IPS-NIHi11 (cell line): ENCODE measurements at regions not wholly inside any gene's neighbourhood (a gene's known extent, or its start where the extent isn't known, plus 50 kb on each side); places are given as distances from the start of the nearest gene placed in this dataset.
"Not testable (repeated sequence)": the region's sequence is repeated elsewhere in the genome, so short reads cannot be mapped to it uniquely, and the experiment has no call there.

Experiments used
- DNase-seq: peaks from one replicate; pipeline ENCODE4 v3.0.0; 2012; ENCODE audit warnings: mixed read lengths, low spot score

DNA sequence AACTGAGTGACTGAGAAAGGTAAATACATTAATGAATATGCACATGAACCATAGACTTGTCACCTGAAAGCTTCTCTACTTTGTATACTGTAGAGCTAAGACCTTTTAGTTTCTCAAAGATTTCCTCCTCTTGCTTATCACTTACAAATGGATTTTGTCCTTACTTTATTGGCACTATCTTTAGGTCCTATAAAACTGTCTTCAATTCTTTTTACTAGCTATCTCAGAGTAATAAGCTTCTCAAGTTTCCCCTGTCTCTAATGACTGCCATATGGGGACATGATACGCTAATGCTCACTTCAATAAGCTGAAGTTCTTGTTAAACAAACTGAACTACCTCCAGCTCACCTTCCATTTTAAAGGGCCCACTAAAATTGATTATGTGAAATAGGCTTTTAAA is 468.2 kb upstream of the CCDC196 start:
- DNase-seq = no peak

DNA sequence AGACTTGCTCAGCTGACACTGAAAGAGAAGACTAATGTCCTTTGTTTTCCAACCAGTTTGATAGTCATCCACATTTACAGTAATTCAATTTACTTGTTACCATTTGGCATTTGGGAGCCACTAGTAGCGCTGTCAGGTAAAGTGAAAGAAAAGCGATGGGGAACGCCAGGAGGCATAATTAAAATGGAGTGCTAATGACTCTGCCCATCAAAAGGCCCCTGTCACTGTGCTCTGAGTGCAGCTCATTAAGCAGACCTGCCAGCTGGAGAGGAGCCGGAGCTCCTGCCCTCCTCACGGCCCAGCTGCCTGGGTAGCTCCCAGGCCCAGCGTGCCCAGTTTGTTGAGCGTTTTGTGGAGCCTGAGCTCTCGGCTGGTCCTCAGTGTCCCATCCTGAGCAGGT is 463.6 kb upstream of the CCDC196 start:
- no peak for DNase-seq

DNA sequence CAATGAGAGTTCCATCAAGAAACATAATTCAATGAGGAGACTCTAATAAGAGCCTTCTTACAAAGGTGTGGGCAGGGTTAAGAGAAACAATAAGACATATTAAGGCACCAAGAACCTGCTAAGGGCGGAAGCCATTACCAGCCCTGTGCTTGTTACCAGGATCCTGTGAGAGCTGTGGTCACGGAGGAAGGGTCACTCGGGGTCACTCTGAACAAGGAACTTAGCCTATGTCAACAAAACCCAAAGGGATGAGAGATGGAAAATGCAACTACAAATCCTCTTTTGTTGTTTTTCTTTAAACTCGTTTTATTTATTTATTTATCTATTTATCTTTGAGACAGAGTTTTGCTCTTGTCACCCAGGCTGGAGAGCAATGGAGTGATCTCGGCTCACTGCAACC is 460.4 kb upstream of the CCDC196 start:
- DNase-seq = no peak

DNA sequence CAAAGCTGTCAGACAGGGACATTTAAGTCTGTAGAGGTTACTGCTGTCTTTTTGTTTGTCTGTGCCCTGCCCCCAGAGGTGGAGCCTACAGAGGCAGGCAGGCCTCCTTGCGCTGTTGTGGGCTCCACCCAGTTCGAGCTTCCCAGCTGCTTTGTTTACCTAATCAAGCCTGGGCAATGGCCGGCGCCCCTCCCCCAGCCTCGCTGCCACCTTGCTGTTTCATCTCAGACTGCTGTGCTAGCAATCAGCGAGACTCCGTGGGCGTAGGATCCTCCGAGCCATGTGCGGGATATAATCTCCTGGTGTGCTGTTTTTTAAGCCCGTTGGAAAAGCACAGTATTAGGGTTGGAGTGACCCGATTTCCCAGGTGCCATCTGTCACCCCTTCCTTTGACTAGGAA is 454.2 kb upstream of the CCDC196 start:
- not testable (repeated sequence) for DNase-seq

DNA sequence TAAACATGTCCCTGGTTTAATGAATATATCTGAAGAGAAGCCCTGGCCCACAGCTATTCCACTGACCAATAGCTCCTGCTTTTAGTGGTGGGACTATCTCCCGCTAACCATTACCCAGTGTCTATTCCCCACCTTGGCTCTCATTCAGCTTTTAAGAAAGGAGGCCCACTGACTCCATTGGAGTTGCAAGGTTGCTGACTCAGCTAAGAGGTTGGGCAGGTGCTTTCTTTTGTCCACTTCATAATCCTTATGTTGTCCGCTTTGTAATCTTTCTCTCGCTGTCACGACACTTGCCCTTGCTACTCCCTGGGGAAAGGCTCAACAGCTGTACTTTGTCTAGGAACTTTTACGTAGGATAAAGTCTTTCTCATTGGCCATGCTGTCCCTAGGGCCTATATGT is 453.4 kb upstream of the CCDC196 start:
- DNase-seq = no peak

DNA sequence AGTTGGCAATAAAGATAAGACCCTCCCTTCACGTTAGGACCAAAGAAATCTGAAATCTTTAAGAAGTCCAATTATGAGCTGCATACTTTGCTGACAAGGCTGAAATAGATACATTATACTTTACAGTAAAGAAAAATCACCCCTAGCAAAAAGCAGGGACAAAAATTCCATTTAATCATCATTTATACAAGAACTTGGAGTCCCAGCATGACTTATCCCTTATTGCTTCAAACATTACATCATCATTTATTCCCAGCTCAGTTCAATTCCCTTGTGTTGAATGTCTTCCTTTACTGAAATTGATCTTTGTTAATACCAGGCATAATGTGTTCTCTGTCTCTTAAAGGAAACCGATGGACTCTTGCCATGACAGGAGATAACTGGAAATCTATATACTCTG is 449.6 kb upstream of the CCDC196 start:
- no peak for DNase-seq

DNA sequence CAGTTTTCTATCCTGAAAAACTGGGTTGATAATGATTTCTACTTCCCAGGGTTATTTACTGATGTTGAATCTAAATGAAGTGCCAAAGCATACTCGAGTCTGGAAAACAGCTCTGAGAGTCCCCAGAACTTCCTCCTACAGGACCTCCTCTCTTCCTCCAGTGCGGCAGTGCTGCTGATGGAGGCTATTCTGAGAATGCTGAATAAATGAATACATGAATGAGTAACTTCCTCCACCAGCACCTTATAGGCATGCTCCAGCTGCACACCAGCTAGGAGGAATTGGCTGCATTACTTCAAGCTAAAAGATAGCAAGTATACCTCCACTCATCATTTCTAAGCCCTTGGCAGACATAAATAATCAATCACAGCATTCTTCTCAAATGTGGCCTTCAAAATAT is 448.8 kb upstream of the CCDC196 start:
- DNase-seq = no peak

DNA sequence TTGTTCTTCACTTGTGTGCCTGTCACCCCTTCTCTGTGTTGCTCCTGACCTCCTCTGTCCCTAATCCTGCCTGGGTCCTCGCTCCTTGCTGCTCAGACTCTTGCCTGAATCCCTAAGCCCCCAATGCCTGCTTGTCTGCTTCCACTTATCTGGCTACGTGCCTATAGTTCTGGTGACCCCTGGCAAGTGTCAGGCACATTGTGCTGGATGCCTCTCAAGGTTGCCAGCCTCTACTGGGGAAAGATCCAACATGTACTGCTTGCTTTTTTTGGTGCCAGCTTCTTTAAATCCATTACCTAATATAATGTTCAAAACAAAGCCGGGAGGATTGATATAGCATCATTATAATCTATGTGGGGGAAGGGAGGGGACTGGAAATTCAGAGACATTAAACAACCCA is 448.0 kb upstream of the CCDC196 start:
- DNase-seq = no peak

DNA sequence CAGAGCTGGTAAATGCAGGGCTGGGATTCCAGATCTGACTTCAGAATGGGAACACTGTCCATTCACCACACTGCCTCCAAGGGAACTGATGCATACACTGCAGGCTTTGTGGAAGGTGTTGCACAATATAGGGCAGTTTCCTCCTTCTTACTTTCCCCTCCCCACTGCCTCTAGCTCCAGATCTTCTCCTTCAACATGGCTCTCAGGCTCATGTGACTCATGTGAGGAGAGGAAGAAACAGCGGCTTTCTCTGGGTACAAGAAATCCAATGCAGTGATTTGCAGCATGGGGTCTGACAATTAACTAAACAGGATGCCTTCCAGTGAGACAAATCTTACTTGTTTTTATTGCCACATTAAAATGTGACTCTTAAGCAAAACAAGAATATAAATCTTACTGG is 447.6 kb upstream of the CCDC196 start:
- no peak for DNase-seq

DNA sequence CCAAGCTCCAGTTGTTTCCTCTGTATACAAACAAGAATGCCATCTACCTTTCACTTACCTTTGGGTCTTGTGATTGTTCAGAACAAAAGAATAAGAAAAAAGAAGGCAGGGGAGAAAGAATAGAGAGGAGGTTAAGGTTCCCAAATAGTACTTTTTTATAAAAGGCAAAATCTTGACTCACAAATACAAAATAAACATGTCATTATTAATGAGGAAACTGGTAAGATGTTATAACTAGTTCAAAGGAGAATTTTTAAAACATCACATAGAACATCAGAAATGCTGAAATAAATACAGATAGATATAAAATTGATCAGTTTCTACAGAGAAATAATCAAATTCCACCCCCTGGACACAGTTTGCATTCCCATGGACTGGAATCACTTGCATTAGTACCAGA is 446.7 kb upstream of the CCDC196 start:
- DNase-seq = no peak

DNA sequence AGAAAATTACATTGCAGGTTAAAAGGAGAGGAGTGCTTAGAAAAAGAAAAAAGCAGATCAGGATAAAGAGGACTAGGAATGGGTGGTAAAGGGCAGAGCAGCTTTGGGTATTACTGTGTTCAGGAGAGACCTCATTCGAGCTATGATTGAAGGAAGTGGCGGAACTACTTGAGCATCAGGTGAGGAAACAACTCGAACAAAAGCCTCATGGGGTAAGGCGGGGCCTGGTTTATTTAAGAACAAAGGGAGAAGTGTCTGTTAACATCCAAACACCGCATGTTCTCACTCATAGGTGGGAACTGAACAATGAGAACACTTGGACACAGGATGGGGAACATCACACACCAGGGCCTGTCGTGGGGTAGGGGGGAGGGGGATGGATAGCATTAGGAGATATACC is 444.6 kb upstream of the CCDC196 start:
- DNase-seq = no peak

DNA sequence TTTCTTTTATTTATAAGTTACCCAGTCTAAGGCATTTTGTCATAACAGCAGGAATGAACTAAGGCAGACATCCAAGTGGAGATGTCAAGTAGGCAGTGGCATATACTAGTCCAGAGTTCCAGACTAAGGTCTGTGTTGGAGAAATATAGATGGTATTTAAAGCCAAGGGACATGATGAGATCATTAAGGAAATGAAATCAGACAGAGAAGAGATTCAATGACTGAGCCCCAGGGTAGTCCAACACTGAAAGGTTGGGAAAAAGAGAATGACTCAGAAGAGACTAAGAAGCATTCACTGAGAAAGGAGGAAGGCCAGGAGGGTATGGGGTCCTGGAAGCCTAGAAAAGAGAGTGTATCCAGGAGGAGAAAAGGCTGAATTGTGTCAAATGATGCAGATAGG is 442.2 kb upstream of the CCDC196 start:
- DNase-seq = no peak

DNA sequence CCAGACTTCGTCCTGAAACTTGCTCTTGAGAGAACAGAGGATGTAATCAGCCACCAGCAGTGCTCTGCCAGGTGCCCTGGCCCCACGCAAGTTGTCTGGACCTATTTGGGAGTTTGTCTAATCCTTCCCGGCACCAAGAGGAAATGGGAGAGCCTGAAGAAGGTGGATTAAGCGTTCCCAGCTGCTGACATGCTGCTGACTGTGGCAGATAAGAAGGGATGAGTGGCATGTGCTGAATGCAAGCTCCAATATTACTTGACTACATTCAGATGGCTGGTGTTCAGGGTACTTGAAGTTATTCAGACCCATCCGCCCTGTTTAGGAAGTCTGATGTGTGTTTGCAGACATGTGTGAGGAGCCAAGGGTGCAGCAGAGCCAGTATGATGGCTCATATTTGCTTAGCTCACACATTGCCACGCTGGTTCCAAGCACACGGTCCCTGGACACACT is 440.6 kb upstream of the CCDC196 start:
- DNase-seq = no peak

DNA sequence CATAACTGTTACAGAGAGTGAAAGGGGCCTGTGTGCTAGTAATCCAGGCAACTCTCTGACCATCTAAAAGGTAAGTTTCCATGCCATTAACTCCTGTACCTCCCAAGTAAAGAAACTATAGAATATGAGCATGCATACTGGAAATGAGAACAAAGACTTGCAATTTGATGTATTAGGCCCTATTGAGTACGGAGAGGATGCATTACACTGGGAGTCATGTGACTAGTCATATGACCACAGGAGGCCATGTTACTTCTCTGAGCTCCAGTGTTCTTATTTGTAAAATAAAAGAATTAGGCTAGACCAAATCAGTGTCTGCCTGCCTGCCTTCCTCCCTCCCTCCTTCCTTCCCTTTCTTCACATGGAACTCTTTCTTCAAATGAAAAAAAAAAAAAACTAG is 440.1 kb upstream of the CCDC196 start:
- no peak for DNase-seq

DNA sequence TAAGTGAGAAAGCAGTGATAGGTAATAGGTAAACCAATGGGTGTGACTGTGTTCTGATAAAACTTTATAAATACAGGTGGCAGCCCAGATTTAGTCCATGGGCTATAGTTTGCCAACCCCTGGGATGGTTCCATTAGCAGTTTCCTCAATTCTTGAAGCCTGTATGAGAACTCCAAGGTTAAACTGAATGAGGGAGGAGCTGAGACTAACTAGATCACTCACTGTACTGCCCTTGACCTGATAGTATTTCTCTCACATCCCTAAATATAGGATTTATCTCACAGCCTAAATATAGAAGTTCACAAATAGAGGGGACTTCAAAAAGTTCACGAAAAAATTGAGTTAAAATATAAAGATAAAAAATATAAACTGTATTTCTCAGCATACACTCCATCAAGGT is 439.6 kb upstream of the CCDC196 start:
- DNase-seq = no peak

DNA sequence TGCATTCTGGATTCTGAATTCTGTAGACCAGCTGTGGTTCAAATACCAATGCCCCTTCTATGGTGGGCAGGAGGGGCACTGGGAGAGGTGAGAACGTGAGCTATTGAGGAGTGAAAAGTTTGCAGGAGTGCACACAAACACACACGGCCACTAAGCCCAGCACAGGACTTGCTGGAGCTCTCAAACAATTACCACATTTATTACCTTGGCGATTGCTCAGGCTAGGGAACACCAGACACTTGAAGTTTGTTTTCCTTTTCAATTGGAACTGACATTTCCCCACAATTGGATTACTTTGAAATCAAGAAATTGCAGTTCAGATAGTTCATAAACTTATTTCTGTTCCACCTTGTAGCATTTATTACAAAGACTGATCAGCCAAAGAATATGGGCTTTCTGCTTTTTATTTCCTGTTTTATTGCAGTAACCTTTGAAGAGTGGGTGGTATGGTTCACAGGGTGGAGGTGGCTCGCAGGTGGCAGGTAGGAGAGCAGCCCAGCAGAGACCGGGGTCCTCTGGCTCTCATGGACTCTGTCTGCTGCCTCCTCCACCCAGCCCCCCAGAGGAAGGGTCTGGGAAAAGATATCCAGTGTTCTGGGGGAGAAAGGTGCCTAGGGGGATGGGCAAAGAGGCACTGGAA is 429.8 kb upstream of the CCDC196 start:
- DNase-seq = no peak

DNA sequence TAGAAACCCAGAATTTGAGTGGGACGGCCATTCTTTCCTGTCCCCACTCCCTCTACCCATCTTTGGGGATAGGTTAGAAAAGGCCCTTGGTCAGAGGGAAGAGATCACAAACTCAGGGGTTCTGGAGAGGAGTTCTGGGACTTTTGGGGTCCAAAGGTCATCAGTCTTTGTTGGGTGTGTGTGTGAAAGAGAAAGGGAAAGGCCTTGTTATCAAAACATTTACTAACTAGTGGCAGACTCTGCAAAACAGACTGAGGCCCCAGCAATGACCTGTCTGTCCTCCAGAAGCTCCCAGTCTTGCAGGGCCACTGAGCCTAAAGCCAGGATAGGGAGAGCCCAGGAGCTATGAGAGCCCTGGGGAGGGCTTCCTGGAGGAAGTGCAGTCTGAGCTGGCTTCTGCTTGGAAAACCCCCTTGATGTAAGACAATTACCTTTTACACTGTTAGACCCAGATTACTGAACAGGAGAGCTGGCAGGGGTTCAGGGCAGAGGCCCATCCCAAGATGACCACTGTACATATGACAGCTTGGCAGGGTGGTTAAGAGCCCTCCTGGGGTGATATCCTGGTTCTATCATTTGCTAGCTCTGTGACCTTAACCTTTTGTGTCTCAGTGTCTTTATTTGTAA is 429.1 kb upstream of the CCDC196 start:
- no peak for DNase-seq

DNA sequence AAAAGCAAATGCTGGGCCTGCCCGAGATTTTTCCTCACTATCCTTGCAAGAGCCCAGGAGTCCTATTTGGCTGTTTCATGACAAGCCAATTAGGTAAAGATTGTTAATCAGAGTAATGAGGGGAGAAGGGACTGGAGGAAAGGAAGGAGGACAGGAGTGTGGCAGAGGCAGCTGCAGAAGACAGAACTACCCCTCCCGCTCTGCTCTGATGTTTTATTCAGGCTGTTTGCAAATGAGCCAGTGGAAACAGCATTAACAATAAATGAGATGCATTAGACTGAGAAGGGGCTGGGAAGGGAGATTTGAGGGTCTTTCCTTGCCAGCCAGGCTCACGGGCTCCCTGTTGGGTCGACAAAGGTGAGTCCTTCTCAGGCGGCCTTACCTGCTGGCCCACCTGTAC is 421.0 kb upstream of the CCDC196 start:
- no peak for DNase-seq

DNA sequence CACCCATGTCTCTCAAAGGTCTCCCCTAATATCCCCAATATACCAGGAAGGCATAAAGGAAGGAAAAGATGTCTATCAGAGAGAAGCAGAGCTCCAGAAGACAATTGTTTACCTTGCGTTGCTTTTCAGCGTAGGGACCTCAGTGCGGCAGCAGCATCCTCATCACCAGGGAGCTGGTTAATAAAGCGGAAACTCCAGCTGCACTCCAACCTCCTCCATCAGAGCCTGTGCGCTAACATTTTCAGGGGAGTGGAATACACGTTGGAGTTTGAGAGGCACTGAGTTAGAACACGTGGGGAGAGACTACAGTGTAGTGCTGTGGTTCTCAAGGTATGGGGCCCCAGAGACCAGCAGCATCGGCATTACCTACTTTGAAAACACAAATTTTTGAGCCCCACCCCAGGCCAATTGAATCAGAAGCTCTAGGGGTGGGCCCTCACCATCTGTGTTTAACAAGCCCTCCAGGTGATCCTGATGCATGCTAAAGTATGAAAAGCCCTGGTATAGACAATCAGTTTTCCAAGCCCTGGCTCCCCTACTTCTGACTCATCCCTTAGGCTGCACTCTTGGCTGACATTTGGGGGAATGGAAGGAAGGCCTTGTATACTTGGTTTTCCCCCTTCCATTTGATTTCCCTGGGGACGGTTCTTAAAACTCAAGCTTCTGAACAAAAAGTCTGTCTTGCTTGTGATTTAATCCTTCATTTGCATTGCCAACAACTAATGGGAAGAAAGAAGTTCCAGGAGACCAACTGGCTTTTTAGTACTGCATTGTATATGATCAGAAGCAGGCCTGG is 419.0 kb upstream of the CCDC196 start:
- no peak for DNase-seq

DNA sequence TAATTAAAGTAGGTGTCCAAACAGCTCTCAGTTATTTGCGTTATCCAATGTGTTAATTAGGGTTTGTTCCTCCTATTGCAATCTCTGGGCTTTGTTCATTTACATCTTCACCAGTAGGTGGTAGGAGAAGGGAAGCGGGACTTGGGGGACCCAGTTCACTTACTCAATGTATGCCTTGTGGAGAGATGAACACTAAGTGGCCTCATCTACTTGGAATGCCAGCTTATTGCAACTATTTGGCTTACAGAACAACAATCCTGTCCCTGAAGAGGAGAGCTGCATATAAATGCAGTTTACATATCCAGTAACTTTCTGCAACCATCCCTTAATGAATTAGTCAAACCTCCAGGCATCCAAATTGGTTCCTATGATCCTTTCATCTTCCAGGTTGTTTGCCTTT is 417.1 kb upstream of the CCDC196 start:
- DNase-seq = no peak

DNA sequence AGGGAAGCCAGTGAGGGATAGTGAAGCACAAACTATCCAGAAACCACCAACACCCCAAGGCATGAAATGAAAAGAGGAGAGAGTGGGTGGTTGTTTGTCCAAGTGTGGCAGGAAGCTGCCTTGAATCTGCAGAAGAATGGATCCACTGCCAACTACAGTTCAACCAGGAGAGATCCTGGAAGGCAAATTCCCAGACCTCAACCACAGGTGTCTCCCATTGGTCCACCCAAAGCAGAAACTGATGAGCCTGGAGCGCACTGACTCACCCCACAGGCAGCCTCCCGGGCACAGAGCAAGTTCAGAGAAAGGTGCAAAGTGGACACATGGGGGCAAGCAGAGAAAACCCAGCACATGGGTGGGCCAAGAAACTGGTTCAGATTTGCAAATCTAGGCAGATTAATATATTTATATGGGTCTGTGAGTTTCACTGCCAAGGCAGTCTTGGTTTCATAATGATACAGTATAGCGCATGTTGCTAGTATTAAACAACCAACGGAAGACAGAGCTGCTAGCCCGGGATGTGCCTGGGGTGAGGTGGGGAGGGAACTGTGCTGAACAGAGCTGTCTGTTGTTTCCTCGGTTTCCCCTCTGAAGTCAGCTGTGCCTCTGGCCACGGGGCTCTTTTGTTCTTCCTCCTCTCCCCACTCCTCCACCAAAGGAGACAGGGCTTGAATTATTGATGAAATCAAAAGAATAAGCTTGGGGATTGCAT is 416.2 kb upstream of the CCDC196 start:
- DNase-seq = no peak

DNA sequence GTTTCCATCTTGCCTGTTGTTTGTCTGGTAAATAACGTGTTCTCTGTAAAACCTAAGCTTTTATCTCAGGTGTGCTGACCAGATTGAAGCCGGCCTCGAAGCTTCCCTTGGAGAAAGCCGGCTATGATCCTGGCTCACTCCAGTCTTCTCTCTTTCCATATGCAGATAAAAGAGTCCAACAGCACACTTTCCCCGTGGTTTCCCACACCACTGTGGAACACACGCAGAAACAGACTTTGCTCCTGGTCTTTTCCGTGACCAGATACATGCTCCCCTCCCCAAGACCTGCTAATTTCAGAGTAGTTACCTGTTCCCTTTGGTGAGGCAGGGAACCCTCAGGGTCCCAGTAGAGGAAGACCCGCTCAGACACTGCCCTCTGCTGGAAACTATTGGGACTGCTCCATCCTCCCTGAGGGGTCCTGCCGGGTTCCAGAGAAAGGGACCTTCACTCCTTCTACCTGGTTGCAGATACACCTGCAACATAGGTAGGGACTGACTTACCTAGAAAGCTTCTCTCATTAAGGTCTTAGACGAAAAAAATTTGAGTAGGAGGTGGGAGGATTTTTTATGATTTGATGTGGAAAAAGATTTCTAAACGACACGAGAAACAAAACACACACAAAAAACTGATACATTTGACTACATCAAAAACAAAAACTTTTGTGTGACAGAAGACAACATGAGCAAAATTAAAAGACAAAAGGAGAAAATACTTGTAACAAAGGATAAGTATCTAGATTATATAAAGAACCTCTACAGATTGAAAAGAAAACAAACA is 415.4 kb upstream of the CCDC196 start:
- peak; percentile 90 for DNase-seq
